GM19328 (cell line): ENCODE measurements at regions not wholly inside any gene's neighbourhood (a gene's known extent, or its start where the extent isn't known, plus 50 kb on each side); places are given as distances from the start of the nearest gene placed in this dataset.
A peak's percentile ranks its signal among the peaks of the same experiment; 100 is the strongest.
"Not testable (repeated sequence)": the region's sequence is repeated elsewhere in the genome, so short reads cannot be mapped to it uniquely, and the experiment has no call there.

Experiments
- ATAC-seq: cut with Tn5 transposase; IDR thresholded peaks from one replicate; pipeline ENCODE4 v1.9.1; 2021; ENCODE audit warnings: mild to moderate bottlenecking, moderate library complexity; ENCODE audit not compliant: unreplicated experiment

DNA sequence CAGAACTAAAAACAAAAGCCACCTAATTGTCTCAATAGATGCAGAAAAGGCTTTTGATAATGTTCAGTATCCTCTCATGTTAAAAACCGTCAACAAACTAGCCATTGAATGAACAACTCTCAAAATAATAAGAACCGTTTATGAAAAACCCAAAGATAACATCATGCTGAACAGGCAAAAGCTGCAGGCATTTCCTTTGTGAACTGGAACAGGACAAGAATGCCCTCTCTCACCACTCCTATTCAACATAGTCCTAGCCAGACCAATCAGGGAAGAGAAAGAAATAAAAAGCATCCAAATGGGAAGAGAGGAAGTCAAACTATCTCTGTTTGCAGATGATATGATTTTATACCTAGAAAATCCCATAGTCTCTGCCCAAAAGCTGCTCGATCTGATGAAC, 179.6 kb upstream of the EDNRB start:
- ATAC-seq, result no peak

DNA sequence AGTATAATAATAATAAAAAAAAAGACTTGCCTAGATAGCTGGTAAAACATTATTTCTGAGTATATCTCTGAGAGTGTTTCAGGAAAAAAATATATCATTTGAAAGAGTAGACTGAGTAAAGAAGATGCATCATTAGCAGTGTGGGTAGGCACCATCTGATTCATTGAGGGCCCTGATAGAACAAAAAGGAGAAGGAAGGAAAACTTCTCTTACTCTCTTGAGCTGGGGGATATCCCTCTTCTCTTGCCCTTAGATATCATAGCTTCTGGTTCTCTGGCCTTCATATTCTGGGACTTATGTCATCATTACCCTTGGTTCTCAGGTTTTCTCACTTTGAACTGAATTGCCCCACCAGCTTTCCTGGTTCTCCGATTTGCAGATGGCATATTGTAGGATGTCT, 177.6 kb upstream of the EDNRB start:
- no peak for ATAC-seq

DNA sequence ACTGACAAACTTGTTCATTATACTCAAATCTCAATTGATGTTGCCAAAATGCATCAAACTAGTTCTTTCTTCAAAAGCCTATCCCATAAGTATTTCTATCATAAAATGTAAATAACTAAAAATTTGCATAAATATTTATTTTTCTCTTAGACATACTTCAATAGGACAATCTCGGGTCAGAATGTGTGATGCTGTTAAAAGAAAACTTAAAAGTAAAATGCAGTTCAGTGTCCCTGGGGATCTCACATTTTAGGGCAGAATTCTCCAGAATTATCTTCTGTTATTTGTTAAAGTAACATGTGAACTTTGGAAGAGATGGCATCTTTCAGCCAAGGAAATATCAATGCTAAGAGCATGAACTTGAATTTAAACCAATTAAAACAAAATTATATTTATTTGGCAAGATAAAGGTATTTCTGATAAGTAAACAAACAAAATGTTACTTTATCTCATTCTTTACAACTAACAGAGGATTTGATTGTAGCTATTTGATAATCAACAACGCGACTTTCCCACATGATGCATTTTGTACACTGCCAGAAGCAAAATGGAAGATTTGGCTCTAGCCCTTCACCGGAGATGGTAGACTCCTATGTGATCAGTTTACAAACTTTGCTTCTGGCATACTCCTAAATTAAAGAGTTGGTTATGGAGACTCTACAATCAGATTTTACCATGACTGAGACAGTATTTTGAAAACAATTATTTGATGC, 169.5 kb upstream of the EDNRB start:
- no peak for ATAC-seq

DNA sequence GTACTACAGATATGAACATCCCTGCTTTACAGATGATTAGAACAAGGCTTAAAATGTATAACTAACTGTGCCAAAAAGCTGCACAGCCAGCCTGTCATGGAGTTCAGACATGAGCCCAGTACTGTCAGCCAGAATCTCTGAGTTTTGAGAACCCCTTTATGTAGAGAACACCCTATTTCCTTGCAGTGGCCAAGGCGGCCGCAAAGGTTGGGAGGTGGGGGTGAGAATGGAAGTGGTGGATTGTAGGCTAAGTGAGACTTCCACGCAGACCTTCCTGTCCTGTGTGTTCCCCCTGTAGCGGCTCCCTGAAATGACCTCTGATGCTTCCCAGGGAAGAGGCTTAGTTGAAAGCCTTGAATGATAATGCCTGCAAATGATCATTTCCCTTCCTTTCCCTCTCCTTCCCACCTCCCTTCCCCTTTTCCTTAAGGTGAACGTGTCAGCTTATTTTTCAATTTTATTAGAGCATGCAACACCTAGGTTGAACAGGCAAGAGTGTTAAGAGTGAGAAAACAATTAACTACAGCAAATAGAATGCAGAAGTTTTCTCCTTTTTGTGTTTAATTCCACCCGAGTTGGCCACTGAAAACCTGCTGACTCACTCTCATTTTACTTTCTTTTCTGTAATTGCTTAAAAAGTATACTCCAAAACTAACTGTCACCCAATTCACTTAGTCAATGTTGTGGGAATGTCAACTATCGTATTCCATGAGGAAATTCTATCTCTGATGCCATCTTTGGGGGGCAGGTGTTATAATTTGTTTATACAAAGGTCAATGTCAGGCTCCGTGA, 167.0 kb upstream of the EDNRB start:
- ATAC-seq, result no peak

- ATAC-seq, result no peak
Observed at GRCh38 chr13:78084401-78084800, 165.8 kb upstream of the EDNRB start.

DNA sequence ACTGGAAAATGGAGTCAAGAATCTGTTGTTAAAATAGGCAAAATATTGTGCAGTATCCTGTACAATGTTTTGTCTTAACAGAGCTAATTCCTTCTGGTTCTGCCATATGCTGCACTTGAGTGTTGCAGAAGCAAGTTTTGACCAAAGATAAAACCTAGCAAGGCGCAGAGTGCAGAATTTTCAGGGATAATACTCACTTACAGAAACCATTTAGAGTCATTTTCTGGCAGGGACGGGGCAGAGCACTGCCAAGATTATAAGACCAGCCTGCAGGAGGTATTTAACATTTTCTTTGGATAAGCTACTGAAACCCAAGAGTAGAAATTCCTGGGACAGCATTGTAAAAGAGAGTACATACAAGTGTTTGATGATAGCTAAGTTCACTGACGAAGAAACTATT, 159.5 kb upstream of the EDNRB start:
- ATAC-seq, result no peak

- no peak for ATAC-seq
Observed at GRCh38 chr13:78067290-78067689, 148.7 kb upstream of the EDNRB start.

GRCh38 chr13:78065141-78065540, 146.5 kb upstream of the EDNRB start:
- no peak for ATAC-seq

DNA sequence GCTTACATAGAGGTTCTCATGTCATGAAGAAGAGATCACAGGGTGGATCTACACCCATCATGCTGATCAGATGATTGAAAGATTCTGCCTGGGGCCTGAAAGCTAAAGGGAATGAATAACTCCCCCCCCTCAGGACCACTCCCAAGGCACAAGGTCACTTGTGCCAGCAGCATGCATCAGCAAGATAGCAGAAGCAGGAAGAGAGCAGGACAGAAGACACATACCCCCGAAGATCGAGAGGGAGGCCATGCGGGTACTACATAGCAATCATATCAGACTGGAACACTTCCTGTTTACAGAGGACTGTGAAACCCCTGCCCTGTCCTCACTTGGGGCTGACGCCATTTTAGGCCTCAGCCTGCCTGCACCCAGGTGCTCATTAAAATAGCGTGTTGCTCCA, 143.2 kb upstream of the EDNRB start:
- ATAC-seq, result no peak

- ATAC-seq, result no peak
Observed at GRCh38 chr13:78060966-78061365, 142.3 kb upstream of the EDNRB start.

- not testable (repeated sequence) for ATAC-seq
Observed at GRCh38 chr13:78056865-78057264, 138.2 kb upstream of the EDNRB start.

DNA sequence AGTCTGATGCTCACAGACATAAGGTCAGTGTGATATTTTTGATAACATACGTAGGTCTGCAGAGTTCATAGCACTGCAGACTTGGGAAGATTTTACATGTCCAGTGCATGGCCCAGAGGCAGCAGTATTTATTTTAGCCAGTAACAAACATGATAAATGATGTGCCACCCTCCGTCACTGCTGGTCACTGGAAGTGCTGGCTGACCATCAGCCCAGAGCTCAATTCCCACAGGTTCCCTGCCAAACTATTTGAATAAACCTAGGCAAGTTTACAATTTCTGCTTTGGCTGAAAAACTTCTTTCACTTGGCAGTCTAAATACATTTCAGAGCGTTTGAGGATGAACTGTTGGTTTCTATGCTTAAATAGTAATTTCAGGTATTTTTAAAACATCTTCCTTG, 135.5 kb upstream of the EDNRB start:
- ATAC-seq, result no peak

- ATAC-seq, result no peak
Observed at GRCh38 chr13:78047151-78047550, 128.5 kb upstream of the EDNRB start.

- ATAC-seq, result peak; percentile 86
Observed at GRCh38 chr13:78046331-78046730, 127.7 kb upstream of the EDNRB start.

DNA sequence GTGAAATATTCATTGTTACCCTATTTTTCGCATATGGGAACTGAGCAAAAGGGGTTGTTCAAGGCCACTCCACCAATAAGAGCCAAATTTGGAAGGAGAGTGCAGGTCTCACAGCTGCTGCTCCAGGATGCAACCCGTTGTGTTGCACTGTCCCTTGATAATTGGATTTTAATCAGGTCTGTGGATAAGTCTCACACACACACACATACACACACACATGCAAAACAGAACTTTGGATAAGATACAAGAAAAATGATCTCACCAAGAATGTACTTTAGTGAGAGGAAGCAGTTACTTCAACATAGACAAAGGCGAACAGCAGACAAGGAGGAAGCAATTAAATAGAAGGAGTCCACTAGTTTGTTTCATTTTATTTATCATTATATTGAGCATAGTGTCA, 127.3 kb upstream of the EDNRB start:
- no peak for ATAC-seq

- ATAC-seq, result not testable (repeated sequence)
Observed at GRCh38 chr13:78041366-78041765, 122.7 kb upstream of the EDNRB start.

- ATAC-seq, result no peak
Observed at GRCh38 chr13:78040205-78040830, 121.7 kb upstream of the EDNRB start.

DNA sequence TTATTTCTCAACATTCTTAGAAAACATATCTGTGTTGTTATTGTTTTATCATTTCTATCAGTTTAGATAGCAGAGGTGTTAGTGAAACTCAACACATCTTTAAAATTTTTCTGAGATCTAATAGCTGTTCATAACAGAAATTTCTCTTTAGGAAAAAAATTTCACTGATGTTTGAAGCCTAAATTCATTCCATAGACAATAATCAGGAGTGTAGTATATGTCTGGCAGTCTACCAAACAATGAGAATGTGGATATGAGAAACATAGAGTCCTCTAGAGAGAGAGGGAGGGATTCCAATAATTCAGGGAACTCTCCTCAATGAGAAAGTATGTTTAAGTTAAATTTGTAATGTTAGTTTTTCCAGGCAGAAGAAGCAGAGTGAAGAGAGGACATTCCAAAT, 118.2 kb upstream of the EDNRB start:
- ATAC-seq, result no peak

- no peak for ATAC-seq
Observed at GRCh38 chr13:78035500-78035899, 116.9 kb upstream of the EDNRB start.

DNA sequence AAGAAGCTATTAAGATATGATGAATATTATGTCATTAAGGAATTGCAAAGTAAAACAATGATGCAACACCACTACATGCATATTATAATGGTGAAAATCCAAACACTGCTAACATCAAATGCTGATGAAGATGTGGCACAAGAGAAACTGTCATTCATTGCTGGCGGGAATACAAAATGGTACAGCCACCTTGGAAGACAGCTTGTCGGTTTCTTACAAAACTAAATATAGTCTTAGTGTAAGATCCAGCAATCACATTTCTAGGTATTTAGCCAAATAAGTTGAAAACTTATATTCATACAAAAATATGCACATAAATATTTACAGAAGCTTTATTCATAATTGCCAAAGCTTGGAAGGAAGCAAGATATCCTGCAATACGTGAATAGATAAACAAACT, 114.9 kb upstream of the EDNRB start:
- ATAC-seq, result no peak

DNA sequence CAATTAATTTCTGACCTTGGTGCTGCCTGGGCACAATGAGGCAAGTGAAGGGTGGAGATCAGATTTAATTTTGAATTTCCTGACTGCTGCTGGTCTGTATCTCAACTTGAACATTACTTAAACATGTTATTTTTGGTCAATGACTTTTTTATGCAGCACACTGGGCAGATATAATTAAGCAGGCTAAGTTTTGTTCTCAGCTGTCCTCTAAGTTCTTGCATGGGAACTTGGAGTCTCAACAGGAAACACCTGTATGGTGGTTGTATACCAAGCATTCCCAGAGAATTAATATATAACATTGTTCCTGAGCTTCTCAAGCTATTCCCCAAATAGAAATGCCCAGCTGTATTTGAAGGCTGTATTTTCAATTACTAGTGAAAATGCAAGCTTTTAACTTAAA, 113.5 kb upstream of the EDNRB start:
- ATAC-seq, result no peak

DNA sequence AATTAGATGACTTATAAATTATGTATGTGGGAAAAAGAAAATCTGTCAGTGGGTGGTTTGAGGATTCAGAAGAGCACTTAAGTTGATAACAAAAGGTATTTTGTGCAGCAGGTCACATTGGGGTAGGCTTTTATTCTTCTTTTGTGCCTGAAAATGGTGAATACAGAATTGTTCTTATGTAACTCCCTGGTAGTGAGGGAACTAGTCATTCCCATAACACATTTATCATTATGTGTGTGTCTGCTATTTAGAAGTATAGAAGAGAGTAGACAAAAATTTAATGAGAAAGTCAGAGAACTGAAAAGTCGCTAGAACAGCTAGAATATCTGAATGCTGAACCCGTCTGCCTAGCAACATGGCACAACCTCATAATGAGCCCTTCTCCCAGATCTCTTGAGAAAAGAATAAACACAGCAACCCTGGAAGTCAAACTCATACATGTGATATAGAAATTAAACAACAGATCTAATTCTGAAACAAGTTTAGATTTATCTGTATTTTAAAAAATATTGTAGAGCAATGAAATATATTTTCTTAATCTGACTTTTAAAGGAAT, 111.8 kb upstream of the EDNRB start:
- no peak for ATAC-seq
